ENCODE measurements at regions not wholly inside any gene's neighbourhood (a gene's known extent, or its start where the extent isn't known, plus 50 kb on each side); places are given as distances from the start of the nearest gene placed in this dataset.

DNA sequence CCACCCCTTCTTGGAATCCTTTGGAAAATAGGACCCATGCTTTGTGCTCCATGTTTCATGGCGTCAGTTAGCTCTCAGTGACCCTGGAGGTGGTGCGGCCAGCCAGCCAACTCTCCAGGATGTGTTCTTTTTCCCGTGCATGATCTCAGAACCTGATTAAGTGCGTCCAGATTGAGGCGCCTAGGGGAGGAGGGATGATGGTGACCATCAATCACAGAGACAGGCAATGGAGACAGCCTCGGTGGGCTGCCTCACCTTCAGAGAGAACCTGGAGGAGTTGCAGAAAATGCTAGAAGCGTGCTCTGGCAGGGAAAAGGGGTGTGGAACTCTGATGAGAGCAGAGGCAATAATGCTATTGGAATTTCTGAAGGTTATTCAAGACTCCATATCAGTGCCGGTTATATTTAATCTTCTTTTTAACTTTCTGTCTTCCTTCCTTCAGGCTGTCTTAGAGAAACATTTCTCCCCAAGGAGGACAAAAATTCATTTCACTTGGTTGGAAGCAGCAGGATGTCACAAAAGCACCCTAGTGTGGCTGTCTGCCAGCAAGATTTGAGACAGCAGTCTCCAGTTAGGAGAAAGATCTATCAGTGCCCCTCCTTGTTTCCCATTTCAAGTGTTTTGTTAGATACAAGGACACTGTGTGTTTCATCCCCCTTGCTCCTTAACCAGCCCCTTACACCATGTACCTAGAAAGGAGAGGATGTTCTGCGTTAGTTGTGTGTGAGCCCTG is 53.3 kb upstream of the IGF1 start:
- no peak overlapping the region for H3K27ac ChIP-seq (ENCODE audit: low read depth in 1 of 2, low read length in 2 of 2)
- intact Hi-C loops (cut with DNase I), result no loop called here
- peaks cover 2% of the 10 kb centered on the region for H3K9me3 ChIP-seq (ENCODE audit: control insufficient read depth, low read length)
- ATAC-seq (ENCODE audit: low FRiP score) (no peak), DNase-seq (no peak)
- H3K4me1 ChIP-seq (ENCODE audit: control insufficient read depth in 1 of 2, insufficient read depth in 2 of 2, low read length in 2 of 2), result no peaks in the 10 kb centered on the region
- H3K4me3 ChIP-seq (ENCODE audit: low read length in 2 of 2), result no peak overlapping the region
- WGBS, 2 donors, result 45 to 48% methylated on average over 9 of the region's 9 CpGs
- no peaks in the 10 kb centered on the region for H3K27me3 ChIP-seq (ENCODE audit: control insufficient read depth in 1 of 2, insufficient read depth in 2 of 2, low read length in 1 of 2)
- H3K36me3 ChIP-seq (ENCODE audit: control insufficient read depth in 1 of 2, insufficient read depth in 2 of 2, low read length in 1 of 2), result no peaks in the 10 kb centered on the region
